HG02973 (cell line): ENCODE measurements at regions not wholly inside any gene's neighbourhood (a gene's known extent, or its start where the extent isn't known, plus 50 kb on each side); places are given as distances from the start of the nearest gene placed in this dataset.
A peak's percentile ranks its signal among the peaks of the same experiment; 100 is the strongest.
"Not testable (repeated sequence)": the region's sequence is repeated elsewhere in the genome, so short reads cannot be mapped to it uniquely, and the experiment has no call there.

Experiments used
- ATAC-seq: cut with Tn5 transposase; IDR thresholded peaks from one replicate; pipeline ENCODE4 v1.9.1; 2021; ENCODE audit warnings: moderate library complexity; ENCODE audit not compliant: unreplicated experiment

- ATAC-seq, result no peak
Measured at GRCh38 chr1:193463326-193463932, 277.0 kb upstream of the B3GALT2 start.

DNA sequence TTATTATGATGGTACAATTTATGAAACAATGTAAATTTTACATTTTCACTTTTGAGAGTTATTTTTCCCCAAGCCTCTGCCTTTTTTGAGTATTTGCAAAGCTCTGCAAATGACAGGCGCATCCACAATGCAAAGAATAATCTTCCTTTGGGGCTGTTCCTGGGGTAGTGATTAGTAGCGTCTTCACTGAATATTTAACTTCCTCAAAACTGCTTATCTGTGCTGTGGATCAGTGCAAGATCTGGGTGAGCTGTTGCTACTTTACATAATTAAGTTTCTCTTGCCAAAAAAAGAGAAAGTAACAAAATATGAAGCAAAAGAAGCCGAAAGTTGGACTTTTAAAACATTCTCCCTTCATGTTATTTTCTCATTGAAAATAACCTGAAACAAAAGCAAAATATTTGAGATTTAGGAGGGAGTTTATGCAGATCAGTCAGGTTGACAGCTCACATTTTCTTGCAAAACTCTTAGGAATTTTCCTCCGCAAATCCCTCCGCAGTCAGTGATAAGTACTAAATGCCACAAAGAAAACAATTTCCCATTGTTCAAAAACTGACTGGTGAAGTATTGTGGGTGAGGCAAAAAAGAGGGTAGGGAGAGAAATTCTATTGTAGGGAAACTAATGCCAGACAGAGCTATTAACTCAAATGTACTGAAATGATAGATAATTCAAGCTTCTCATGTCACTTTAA is 276.4 kb upstream of the B3GALT2 start:
- ATAC-seq, result no peak

DNA sequence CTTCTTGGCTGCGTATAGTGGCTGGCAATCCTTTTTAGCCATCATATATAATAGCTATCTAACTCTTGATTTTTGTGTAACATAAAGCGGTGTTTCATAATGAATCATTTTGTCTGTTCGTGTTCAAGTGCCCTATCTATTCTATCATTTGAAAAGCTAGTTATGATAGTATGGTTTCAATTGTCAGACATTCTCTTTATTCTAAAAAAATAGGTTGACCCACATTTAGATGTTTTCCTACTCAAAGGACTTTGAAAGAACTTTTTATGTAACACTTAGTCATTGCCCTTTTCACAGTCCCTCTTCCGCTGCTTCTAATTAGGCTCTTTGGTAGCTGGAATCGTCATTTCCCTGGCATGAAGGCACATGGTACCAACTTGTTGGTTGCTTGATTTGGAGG is 272.2 kb upstream of the B3GALT2 start:
- no peak for ATAC-seq

DNA sequence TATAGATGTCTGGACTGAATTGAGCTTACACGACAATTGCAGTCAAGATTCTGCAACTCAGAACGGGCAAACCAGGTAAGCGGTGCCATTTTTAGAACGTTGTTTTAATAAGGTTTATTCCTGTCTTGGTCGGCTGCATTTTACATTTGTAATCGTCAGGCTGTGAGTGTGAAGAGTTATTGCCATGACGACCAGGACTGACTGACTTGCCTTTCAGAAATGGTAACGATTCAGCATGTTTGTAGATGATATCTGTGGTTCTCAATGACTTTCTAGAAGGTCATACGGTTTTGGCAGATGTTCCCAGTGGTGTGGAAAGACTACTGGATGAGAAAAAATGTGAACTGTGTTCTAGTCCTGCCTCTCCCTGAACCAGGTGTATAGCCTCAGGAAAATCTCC is 271.3 kb upstream of the B3GALT2 start:
- ATAC-seq, result no peak

DNA sequence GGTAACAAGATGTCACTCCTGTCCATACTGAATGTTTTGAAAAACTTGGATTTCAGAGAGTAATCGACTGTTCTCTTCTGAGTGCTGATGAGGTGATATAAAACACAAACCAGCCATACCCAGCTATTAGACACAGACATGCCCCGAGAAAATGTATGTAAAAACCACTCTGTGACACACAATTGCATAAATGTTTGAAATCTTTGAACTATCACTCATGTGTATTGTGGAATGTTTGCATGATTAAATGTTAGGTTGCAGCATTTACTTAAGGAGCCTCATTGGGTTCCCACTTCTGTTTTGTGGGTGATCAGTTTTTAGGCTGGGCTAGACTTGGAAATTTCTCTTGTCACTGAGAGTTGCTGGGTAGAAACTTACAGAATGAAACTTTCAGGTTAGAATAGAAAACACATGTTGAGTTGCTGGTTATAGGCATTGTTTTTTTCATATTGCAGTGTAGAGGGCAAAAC is 270.4 kb upstream of the B3GALT2 start:
- ATAC-seq, result no peak

DNA sequence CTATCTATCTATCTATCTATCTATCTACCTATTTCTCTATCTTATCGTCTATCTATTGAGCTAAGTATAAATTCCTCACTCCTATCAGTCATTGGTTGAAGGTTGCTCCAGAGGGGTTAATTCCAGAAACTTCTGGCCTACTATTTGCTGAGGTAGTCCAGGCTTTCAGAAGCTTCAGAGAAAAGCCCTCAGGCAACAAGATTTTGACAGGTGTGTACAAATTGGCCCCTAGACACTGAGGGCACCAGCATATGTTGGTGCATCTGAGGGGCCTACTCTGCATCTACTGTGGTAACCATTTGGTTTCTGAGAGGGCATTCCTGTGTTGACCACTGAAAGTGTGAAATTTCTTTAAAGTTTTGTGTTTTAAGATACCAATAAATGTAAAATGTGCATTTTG is 265.2 kb upstream of the B3GALT2 start:
- no peak for ATAC-seq

- no peak for ATAC-seq
Measured at GRCh38 chr1:193451001-193451400, 264.6 kb upstream of the B3GALT2 start.

- ATAC-seq, result peak; percentile 89
Measured at GRCh38 chr1:193448682-193449461, 262.5 kb upstream of the B3GALT2 start.

DNA sequence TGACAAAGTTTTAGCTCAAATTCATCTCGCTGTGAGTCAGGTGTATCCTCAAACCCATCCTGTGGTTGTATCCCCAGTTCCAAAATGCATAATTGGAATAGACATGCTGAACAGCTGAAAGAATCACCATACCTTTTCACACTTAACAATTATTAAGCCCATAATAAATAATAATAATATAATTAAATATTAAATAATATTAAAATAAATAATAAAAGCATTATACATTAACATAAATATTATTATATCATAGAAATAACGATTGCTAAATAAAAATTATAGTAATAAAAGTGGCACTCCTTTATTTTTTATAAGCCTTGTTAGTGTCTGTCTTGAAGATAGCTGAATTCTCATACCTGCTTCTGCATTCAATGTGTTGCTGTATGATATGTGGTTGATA is 257.5 kb upstream of the B3GALT2 start:
- ATAC-seq, result no peak

DNA sequence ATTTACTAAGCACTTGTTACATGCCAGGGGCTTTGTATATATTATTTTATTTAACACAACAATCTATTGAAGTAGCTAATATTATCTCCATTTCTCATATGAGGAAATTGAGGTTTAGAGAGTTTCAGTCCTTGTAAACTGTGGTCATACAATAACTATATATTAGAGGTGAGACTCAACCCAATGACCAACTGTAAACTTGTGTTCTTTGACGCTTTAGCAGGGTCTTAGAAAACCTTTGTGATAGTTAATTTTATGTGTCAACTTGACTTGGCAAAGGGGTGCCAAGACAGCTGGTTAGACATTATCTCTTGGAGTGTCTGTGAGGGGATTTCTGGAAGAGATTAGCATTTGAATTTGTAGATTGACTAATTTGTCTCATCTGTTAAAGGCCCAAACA is 252.4 kb upstream of the B3GALT2 start:
- ATAC-seq, result peak; percentile 74

DNA sequence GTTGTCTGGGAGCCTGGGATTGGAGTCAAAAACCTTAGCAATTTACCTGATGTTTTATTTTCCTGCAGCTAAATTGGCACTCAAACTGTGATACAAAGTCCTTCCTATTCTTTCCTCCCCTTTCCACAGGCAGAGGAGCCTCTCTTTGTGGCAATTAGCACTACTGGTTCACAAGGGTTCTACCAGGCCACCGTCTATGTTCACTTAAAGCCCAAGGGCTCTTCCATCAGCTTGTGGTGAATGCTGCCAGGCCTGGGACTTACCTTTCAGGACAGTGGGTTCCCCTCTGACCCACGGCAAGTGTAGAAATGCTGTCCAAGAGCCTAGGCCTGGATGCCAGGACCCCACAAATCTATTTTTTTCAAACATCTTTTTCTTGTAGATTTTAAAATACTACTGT is 251.9 kb upstream of the B3GALT2 start:
- ATAC-seq, result no peak

DNA sequence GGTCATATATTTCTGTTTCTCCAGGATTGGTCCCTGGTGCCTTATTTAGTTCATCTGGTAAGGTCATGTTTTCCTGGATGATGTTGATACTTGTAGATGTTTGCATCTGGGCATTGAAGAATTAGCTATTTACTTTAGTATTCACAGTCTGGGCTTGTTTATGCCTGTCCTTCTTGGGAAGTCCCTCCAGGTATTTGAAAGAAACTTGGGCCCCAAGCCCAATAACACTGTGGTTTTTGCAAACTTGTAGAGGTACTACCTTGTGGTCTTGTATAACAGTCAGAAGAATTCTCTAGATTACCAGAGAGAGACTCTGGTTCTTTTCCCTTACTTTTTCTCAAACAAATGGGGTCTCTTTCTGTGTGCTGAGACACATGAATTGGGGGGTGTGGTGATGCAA is 251.4 kb upstream of the B3GALT2 start:
- ATAC-seq, result peak; percentile 85

DNA sequence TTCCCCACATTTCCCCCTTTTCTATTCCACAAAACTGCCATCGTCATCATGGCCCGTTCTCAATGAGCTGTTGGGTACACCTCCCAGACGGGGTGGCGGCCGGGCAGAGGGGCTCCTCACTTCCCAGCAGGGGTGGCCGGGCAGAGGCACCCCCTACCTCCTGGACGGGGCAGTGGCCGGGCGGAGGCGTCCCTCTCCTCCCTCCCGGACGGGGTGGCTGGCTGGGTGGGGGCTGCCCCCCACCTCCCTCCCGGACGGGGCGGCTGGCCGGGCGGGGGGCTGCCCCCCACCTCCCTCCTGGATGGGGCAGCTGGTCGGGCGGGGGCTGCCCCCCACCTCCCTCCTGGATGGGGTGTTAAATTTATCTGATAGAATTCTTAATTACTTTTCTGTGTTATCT is 250.9 kb upstream of the B3GALT2 start:
- not testable (repeated sequence) for ATAC-seq

DNA sequence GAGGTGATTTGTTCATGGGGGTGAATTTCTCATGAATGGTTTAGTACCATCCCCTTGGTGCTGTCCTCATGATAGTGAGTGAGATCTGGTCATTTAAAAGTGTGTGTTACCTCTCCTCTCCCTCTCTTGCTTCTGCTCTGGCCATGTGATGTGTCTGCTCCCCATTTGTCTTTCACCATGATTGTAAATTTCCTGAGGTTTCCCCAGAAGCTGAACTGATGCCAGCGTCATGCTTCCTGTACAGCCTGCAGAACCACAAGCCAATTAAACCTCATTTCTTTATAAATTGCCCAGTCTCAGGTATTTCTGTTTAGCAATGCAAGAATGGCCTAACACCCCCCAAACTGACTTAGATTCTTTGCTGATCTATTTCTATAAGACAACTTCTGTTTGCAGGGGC is 249.4 kb upstream of the B3GALT2 start:
- ATAC-seq, result no peak

DNA sequence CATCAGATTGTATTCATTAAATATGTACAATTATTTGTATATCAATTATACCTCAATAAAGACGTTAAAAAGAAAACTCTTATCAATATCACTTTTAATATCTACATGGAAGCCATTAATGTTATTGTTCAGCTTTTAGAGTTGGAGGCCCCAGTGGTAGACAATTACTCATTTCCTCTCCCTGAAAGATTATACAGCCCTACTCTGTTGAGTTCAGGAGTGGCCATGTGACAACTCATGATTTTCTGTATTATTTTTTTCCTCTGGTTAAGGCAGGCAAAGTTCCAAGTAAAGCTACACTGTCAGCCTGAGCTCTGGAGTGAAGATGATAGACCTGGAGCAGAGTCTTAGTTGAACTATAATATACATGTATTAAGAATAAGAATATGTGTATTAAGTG is 247.9 kb upstream of the B3GALT2 start:
- no peak for ATAC-seq

DNA sequence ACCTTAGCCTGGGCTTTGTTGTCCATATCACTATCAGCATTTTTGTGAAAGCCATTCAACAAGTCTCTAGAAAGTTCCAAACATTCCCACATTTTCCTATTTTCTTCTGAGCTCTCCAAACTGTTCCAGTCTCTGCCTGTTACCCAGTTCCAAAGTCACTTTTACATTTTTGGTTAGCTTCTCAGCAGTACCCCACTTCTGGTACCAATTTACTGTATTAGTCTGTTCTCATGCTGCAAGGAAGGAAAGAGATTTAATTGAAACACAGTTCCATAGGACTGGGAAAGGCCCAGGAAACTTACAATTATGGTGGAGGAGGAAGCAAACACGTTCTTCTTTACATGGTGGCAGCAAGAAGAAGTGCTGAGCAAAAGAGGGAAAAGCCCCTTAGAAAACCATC is 247.2 kb upstream of the B3GALT2 start:
- ATAC-seq, result no peak

GRCh38 chr1:193432979-193433587 is 246.7 kb upstream of the B3GALT2 start:
- no peak for ATAC-seq

GRCh38 chr1:193431265-193431977 is 245.0 kb upstream of the B3GALT2 start:
- ATAC-seq, result no peak

- ATAC-seq, result no peak
Measured at GRCh38 chr1:193427524-193427923, 241.1 kb upstream of the B3GALT2 start.

DNA sequence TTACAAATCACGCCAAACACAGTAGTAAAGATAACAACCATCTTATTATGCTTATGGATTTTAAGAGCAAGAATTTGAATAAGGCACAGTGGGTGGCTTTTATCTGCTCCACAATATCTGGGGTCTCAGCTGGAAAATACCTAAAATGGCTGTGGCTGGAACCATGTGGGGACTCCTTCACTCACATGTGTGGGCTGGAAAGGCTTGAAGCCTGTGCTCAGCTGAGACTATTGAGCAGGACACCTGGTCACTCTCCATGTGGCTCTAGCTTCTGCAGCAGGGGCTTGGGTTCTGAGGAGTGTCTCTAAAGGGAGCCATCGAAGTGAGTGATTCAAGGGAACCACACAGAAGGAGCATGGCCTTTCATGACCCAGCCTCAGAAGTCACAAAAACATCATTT is 239.6 kb upstream of the B3GALT2 start:
- no peak for ATAC-seq

- no peak for ATAC-seq
Measured at GRCh38 chr1:193421487-193421886, 235.1 kb upstream of the B3GALT2 start.
